Esophagus muscularis mucosa (tissue), 3 donors: ENCODE measurements at regions not wholly inside any gene's neighbourhood (a gene's known extent, or its start where the extent isn't known, plus 50 kb on each side); places are given as distances from the start of the nearest gene placed in this dataset.

Experiments used
- CTCF ChIP-seq, 3 experiments: fragments of 200-600 bp in 2 of 3; fragments of 450-650 bp in 1 of 3; sonication (generic) in 2 of 3; IDR thresholded peaks; one replicate each; pipeline ENCODE4 v1.5.1; 2017 to 2019; ENCODE audit warnings: antibody characterized with exemption in 3 of 3, mild to moderate bottlenecking in 2 of 3, moderate library complexity in 1 of 3
- POLR2A ChIP-seq: fragments of 450-650 bp; IDR thresholded peaks from one replicate; pipeline ENCODE4 v1.6.1; 2017; ENCODE audit warnings: antibody characterized with exemption, moderate library complexity, mild to moderate bottlenecking, low read depth

- peak; percentile 11 to 31 (median 24) for TF ChIP-seq CTCF (IDR thresholded peaks at IDR 0.05)
- no peak for TF ChIP-seq POLR2A
Measured at GRCh38 chr9:79471580-79472543, 99.9 kb upstream of the TLE4 start.
